ENCODE measurements at regions not wholly inside any gene's neighbourhood (a gene's known extent, or its start where the extent isn't known, plus 50 kb on each side); places are given as distances from the start of the nearest gene placed in this dataset.

DNA sequence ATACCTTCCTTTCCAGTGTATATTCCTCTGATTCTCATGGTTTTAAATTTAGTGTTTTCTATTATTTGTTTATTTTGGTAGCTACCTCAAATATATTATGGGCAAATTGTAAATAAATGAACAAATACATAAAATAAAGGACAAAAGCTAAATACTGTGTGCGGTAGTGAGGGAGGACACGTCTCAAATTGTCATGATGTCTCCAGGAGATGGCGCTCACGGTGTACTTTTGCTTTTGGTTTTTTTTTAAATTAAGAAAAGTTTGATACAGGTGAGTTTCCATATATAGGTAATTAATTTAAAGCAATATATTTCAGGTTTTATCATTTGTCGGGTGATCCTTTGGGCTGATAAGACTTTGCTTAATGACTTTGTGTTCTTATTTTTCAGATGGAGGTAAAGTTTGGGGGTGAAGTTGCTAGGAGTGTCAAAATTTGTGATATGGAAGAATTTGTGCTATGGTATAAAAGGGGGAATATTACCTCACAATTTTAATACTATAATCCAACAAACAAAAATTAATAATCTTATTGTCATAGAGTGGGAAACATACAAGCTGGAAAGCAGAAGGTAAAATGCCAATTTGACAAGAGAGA, 68.4 kb upstream of the TMEM229A start (continued):
- TF ChIP-seq, protein P1, sequence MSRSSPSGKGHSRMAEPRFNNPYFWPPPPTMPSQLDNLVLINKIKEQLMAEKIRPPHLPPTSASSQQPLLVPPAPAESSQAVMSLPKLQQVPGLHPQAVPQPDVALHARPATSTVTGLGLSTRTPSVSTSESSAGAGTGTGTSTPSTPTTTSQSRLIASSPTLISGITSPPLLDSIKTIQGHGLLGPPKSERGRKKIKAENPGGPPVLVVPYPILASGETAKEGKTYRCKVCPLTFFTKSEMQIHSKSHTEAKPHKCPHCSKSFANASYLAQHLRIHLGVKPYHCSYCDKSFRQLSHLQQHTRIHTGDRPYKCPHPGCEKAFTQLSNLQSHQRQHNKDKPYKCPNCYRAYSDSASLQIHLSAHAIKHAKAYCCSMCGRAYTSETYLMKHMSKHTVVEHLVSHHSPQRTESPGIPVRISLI (CRISPR knock-in tag; IDR thresholded peaks at IDR 0.05; ENCODE audit: borderline replicate concordance), result peak; percentile 29; the same call in 1 of the 2 replicates
- TF ChIP-seq, protein P2, sequence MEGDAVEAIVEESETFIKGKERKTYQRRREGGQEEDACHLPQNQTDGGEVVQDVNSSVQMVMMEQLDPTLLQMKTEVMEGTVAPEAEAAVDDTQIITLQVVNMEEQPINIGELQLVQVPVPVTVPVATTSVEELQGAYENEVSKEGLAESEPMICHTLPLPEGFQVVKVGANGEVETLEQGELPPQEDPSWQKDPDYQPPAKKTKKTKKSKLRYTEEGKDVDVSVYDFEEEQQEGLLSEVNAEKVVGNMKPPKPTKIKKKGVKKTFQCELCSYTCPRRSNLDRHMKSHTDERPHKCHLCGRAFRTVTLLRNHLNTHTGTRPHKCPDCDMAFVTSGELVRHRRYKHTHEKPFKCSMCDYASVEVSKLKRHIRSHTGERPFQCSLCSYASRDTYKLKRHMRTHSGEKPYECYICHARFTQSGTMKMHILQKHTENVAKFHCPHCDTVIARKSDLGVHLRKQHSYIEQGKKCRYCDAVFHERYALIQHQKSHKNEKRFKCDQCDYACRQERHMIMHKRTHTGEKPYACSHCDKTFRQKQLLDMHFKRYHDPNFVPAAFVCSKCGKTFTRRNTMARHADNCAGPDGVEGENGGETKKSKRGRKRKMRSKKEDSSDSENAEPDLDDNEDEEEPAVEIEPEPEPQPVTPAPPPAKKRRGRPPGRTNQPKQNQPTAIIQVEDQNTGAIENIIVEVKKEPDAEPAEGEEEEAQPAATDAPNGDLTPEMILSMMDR (CRISPR knock-in tag; IDR thresholded peaks at IDR 0.05), result peak; percentile 41
- no peak for TF ChIP-seq ZNF205 (CRISPR knock-in tag; IDR thresholded peaks at IDR 0.05)
- peak; percentile 58 for TF ChIP-seq STAG1 (CRISPR knock-in tag; IDR thresholded peaks at IDR 0.05)

DNA sequence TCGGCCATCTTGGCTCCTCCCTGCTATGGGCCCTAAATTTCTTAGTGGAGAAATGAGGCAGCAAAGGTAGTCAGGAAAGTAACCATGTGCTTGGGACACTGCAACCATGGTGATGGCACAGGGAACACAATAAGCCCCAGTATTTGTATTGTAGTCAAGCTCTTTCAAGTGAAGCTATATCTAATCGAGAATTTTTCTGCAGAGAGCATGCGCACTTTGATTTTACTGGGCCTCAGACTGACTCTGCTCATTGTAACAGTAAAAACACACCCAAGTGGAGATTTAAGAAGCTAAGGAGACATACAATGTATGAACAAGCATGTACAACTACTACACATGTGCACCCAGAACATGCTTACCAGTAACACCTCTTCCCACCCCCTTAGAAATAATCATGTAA, 67.3 kb upstream of the TMEM229A start:
- CTCF ChIA-PET (ENCODE audit: low intra/inter-chr PET ratio, low total read pairs), result no interaction called here
- no TSS peak for BruUV-seq (replicated peaks)

More for the DNA sequence above, 67.3 kb upstream of the TMEM229A start:
- FAIRE-seq (no peak), DNase-seq (ENCODE audit: low spot score) (no peak), ATAC-seq (no peak)
- Histone ChIP-seq H3K9ac (ENCODE audit: insufficient read depth, low read depth, low read length) (no peak overlapping the region), H3K79me2 (ENCODE audit: insufficient read depth, low read length) (no peaks in the 10 kb centered on the region), H2AFZ (ENCODE audit: low read length) (no peak overlapping the region), H4K20me1 (ENCODE audit: insufficient read depth, low read length) (no peaks in the 10 kb centered on the region), H3K4me2 (ENCODE audit: low read depth, low read length) (no peak overlapping the region; the same call in 1 of the 2 replicates), H3K27ac (ENCODE audit: extremely low read length, insufficient read depth, low read length) (no peak overlapping the region), H3K4me1 (ENCODE audit: insufficient read depth, low read length) (no peaks in the 10 kb centered on the region), H3K4me3 (replicated peaks in 1 of 3; ENCODE audit: insufficient read depth in 1 of 3, low read depth in 2 of 3, low read length in 3 of 3) (no peak overlapping the region), H3K9me3 (ENCODE audit: low read length) (no peaks in the 10 kb centered on the region), H3K27me3 (ENCODE audit: control insufficient read depth in 1 of 2, insufficient read depth in 2 of 2, low read length in 2 of 2) (no peaks in the 10 kb centered on the region), H3K36me3 (replicated peaks in 1 of 2; ENCODE audit: control insufficient read depth in 1 of 2, insufficient read depth in 2 of 2, low read length in 2 of 2) (no peaks in the 10 kb centered on the region)
- TF ChIP-seq, protein P3, sequence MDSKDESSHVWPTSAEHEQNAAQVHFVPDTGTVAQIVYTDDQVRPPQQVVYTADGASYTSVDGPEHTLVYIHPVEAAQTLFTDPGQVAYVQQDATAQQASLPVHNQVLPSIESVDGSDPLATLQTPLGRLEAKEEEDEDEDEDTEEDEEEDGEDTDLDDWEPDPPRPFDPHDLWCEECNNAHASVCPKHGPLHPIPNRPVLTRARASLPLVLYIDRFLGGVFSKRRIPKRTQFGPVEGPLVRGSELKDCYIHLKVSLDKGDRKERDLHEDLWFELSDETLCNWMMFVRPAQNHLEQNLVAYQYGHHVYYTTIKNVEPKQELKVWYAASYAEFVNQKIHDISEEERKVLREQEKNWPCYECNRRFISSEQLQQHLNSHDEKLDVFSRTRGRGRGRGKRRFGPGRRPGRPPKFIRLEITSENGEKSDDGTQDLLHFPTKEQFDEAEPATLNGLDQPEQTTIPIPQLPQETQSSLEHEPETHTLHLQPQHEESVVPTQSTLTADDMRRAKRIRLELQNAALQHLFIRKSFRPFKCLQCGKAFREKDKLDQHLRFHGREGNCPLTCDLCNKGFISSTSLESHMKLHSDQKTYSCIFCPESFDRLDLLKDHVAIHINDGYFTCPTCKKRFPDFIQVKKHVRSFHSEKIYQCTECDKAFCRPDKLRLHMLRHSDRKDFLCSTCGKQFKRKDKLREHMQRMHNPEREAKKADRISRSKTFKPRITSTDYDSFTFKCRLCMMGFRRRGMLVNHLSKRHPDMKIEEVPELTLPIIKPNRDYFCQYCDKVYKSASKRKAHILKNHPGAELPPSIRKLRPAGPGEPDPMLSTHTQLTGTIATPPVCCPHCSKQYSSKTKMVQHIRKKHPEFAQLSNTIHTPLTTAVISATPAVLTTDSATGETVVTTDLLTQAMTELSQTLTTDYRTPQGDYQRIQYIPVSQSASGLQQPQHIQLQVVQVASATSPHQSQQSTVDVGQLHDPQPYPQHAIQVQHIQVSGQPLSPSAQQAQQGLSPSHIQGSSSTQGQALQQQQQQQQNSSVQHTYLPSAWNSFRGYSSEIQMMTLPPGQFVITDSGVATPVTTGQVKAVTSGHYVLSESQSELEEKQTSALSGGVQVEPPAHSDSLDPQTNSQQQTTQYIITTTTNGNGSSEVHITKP (CRISPR knock-in tag; IDR thresholded peaks at IDR 0.05; ENCODE audit: low read depth), result no peak
- TF ChIP-seq ZNF354B (CRISPR knock-in tag; IDR thresholded peaks at IDR 0.05), result no peak
- no peak for TF ChIP-seq ZNF629 (CRISPR knock-in tag; conservative IDR thresholded peaks at IDR 0.05)
- TF ChIP-seq, protein P4, sequence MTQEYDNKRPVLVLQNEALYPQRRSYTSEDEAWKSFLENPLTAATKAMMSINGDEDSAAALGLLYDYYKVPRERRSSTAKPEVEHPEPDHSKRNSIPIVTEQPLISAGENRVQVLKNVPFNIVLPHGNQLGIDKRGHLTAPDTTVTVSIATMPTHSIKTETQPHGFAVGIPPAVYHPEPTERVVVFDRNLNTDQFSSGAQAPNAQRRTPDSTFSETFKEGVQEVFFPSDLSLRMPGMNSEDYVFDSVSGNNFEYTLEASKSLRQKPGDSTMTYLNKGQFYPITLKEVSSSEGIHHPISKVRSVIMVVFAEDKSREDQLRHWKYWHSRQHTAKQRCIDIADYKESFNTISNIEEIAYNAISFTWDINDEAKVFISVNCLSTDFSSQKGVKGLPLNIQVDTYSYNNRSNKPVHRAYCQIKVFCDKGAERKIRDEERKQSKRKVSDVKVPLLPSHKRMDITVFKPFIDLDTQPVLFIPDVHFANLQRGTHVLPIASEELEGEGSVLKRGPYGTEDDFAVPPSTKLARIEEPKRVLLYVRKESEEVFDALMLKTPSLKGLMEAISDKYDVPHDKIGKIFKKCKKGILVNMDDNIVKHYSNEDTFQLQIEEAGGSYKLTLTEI (CRISPR knock-in tag; conservative IDR thresholded peaks at IDR 0.05), result no peak
- TF ChIP-seq DMAP1 (CRISPR knock-in tag; IDR thresholded peaks at IDR 0.05), result no peak
- TF ChIP-seq, protein P5, sequence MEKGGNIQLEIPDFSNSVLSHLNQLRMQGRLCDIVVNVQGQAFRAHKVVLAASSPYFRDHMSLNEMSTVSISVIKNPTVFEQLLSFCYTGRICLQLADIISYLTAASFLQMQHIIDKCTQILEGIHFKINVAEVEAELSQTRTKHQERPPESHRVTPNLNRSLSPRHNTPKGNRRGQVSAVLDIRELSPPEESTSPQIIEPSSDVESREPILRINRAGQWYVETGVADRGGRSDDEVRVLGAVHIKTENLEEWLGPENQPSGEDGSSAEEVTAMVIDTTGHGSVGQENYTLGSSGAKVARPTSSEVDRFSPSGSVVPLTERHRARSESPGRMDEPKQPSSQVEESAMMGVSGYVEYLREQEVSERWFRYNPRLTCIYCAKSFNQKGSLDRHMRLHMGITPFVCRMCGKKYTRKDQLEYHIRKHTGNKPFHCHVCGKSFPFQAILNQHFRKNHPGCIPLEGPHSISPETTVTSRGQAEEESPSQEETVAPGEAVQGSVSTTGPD (CRISPR knock-in tag; IDR thresholded peaks at IDR 0.05), result no peak
- no peak for TF ChIP-seq SP4 (CRISPR knock-in tag; IDR thresholded peaks at IDR 0.05)
- 56% methylated on average over 2 of the region's 3 CpGs for WGBS (ENCODE audit: low lambda C conversion rate)
- in situ Hi-C loops (cut with HindIII; ENCODE audit: extremely low pct_ligation_motif_present, low pct_unique_long_range_greater_than_20kb) (no loop called here), intact Hi-C loops (cut with micrococcal nuclease; ENCODE audit: unreplicated experiment) (loop anchor here (5.0 kb wide), 1 partner anchor 757 kb away; no protein-coding TSS in a partner anchor)
- POLR2A ChIA-PET, result no interaction called here
